ENCODE measurements at regions not wholly inside any gene's neighbourhood (a gene's known extent, or its start where the extent isn't known, plus 50 kb on each side); places are given as distances from the start of the nearest gene placed in this dataset.

- H3K4me3 ChIP-seq (ENCODE audit: control insufficient read depth, low read depth, low read length), result no peak overlapping the region
- TF ChIP-seq CTCF (IDR thresholded peaks at IDR 0.05; ENCODE audit: control insufficient read depth, insufficient read depth, low read depth, low read length, missing control alignments), result no peak
- DNase-seq (ENCODE audit: low read depth), result no peak
These were observed 193.5 kb upstream of the ANKH start for GRCh38 chr5:15065091-15065490.

GRCh38 chr5:15064396-15064795 lies 192.8 kb upstream of the ANKH start:
- no peak overlapping the region for H3K4me3 ChIP-seq (ENCODE audit: control insufficient read depth, low read depth, low read length)
- no peak for TF ChIP-seq CTCF (IDR thresholded peaks at IDR 0.05; ENCODE audit: control insufficient read depth, insufficient read depth, low read depth, low read length, missing control alignments)
- no peak for DNase-seq (ENCODE audit: low read depth)

- no peak for DNase-seq (ENCODE audit: low read depth)
- no peak overlapping the region for H3K4me3 ChIP-seq (ENCODE audit: control insufficient read depth, low read depth, low read length)
- no peak for TF ChIP-seq CTCF (IDR thresholded peaks at IDR 0.05; ENCODE audit: control insufficient read depth, insufficient read depth, low read depth, low read length, missing control alignments)
These were observed 185.5 kb upstream of the ANKH start for GRCh38 chr5:15056988-15057592.

- no peak for DNase-seq (ENCODE audit: low read depth)
- no peak overlapping the region for H3K4me3 ChIP-seq (ENCODE audit: control insufficient read depth, low read depth, low read length)
- no peak for TF ChIP-seq CTCF (IDR thresholded peaks at IDR 0.05; ENCODE audit: control insufficient read depth, insufficient read depth, low read depth, low read length, missing control alignments)
These were observed 172.9 kb upstream of the ANKH start for GRCh38 chr5:15044521-15044920.

GRCh38 chr5:15037247-15037908 lies 165.8 kb upstream of the ANKH start:
- H3K4me3 ChIP-seq (ENCODE audit: control insufficient read depth, low read depth, low read length), result no peak overlapping the region
- no peak for DNase-seq (ENCODE audit: low read depth)

GRCh38 chr5:15034379-15034778 lies 162.8 kb upstream of the ANKH start:
- H3K4me3 ChIP-seq (ENCODE audit: control insufficient read depth, low read depth, low read length), result no peak overlapping the region
- TF ChIP-seq CTCF (IDR thresholded peaks at IDR 0.05; ENCODE audit: control insufficient read depth, insufficient read depth, low read depth, low read length, missing control alignments), result no peak
- DNase-seq (ENCODE audit: low read depth), result no peak

More at GRCh38 chr5:15037247-15037908, 165.8 kb upstream of the ANKH start:
- no peak for TF ChIP-seq CTCF (IDR thresholded peaks at IDR 0.05; ENCODE audit: control insufficient read depth, insufficient read depth, low read depth, low read length, missing control alignments)

Measured in AG09309 (cell line).